ENCODE measurements at regions not wholly inside any gene's neighbourhood (a gene's known extent, or its start where the extent isn't known, plus 50 kb on each side); places are given as distances from the start of the nearest gene placed in this dataset.
"Not testable (repeated sequence)": the region's sequence is repeated elsewhere in the genome, so short reads cannot be mapped to it uniquely, and the experiment has no call there.

DNA sequence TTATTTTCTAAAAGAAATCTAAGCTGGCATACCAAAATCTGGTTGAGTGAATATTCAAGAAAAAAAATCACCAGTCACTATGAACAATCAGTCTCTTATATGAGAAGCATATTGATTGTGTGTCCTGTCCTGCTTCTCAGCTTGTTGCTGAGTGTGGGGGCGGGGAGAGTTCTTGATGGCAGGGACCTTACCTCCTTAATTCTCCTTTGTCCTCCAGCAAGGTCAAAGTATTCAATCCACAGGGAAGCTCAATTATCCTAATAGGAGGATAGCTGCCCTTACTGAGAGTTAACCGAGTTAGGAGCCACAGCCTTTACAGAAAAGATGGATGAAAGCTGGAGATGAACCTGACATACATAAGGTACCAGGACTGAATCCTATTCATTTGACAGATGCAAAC is 154.0 kb downstream of the LY86 start:
- DNase-seq (ENCODE audit: low read depth) = no peak

DNA sequence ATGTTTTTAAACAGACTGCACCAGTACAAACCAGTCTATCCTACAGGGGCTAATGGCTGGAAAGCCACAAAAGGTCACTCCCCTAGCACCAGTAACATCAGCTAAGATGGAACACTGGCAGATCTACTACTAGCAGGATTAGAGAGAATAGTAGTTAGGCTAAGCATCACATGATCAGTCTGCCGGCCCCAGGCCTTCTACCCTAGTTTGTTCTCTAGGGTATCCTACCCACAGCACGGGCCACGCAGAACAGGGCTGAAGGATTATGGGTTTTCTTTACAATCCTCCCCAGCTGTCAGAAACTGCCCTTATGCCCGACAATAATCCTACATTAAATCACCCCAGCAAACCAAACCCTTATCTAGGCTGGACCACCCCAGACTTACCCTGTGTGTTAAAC is 156.0 kb downstream of the LY86 start:
- TF ChIP-seq, protein P1, sequence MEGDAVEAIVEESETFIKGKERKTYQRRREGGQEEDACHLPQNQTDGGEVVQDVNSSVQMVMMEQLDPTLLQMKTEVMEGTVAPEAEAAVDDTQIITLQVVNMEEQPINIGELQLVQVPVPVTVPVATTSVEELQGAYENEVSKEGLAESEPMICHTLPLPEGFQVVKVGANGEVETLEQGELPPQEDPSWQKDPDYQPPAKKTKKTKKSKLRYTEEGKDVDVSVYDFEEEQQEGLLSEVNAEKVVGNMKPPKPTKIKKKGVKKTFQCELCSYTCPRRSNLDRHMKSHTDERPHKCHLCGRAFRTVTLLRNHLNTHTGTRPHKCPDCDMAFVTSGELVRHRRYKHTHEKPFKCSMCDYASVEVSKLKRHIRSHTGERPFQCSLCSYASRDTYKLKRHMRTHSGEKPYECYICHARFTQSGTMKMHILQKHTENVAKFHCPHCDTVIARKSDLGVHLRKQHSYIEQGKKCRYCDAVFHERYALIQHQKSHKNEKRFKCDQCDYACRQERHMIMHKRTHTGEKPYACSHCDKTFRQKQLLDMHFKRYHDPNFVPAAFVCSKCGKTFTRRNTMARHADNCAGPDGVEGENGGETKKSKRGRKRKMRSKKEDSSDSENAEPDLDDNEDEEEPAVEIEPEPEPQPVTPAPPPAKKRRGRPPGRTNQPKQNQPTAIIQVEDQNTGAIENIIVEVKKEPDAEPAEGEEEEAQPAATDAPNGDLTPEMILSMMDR (conservative IDR thresholded peaks at IDR 0.05; ENCODE audit: low read depth, low read length) = no peak
- H3K4me3 ChIP-seq (ENCODE audit: low read length) = no peak overlapping the region
- DNase-seq (ENCODE audit: low read depth) = no peak

More for the DNA sequence above, 154.0 kb downstream of the LY86 start:
- H3K4me3 ChIP-seq (ENCODE audit: low read length) = no peak overlapping the region
- TF ChIP-seq, protein P1 (conservative IDR thresholded peaks at IDR 0.05; ENCODE audit: low read depth, low read length) = no peak

DNA sequence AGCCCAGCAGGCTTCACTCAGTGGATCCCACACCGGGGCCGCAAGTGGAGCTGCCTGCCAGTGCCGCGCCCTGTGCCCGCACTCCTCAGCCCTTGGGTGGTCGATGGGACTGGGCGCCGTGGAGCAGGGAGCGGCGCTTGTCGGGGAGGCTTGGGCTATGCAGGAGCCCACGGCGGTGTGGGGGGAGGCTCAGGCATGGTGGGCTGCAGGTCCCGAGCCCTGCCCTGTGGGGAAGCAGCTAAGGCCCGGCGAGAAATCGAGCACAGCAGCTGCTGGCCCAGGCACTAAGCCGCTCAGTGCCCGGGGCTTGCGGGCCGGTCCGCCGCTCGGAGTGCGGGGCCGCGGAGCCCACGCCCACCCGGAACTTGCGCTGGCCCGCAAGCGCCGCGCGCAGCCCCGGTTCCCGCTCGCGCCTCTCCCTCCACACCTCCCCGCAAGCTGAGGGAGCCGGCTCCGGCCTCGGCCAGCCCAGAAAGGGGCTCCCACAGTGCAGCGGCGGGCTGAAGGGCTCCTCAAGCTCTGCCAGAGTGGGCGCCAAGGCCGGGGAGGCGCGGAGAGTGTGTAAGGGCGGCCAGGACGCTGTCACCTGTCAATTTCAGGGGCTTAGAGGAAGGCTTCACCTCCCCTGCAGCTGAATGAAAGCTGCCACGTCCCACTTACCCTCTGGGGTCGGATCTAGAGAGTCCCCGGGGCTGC is 157.3 kb downstream of the LY86 start:
- not testable (repeated sequence) for DNase-seq (ENCODE audit: low read depth); H3K4me3 ChIP-seq (ENCODE audit: low read length)

DNA sequence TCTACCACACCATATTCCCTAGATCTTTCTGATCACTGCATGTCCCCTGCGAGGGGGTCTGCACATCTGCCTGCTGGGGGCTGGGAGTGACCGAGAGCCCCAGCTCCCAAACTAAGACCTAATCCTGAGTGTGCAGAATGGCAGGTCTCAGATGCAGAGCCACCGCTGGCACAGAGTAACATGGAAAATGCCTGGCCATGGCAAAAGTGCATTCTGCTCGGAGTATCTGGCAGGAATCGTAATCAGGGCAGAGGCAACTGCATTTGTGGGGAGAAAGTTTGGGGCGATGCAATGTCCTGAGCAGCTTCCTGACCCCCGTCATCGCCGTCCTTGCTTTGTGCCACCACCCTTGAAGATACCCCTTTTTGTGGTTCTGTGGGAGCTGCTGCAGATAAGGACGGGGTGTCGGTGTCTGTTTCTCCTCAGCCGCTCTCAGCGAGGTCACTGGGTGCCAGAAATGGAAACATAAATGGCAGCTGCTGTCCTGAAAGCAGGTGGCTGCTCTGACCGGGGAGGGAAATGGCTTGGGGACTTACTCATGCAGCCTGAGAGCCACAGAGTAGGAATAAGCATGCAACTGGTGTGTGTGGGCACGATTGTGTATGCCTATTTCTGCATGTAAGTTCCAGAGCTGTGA is 157.9 kb downstream of the LY86 start:
- TF ChIP-seq, protein P1 (conservative IDR thresholded peaks at IDR 0.05; ENCODE audit: low read depth, low read length) = no peak
- no peak for DNase-seq (ENCODE audit: low read depth)
- no peak overlapping the region for H3K4me3 ChIP-seq (ENCODE audit: low read length)

DNA sequence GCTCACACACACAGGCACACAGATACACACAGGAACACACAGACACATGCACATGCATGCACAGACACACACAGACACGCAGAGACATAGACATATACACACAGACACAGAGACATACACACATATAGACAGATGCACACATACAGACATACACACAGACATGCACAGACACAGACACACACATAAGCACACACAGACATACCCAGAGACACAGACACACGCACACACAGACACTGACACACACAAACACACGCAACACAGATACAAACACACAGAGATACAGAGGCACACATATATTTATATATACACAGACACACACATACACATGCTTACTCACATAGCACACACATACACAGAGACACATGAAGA is 158.4 kb downstream of the LY86 start:
- no peak overlapping the region for H3K4me3 ChIP-seq (ENCODE audit: low read length)
- DNase-seq (ENCODE audit: low read depth) = no peak
- TF ChIP-seq, protein P1 (conservative IDR thresholded peaks at IDR 0.05; ENCODE audit: low read depth, low read length) = no peak

DNA sequence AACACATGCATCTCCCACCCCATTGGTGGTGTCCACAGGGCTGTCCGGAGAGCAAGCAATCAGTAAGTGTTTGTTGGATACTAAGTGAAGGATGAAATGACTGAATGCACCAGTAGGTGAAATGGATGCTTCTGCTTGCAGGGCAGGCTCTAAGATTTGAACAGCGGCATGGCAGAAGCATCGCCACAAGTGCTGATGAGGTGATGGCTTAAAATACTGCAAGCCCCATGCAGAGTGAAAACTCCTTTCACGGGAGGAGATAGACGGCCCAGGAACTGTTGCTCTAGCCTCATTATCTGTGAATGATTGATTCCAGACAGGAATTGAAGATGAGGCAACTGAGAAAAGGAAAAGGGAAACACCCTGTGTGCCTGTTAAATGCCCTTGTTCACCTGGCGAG is 158.9 kb downstream of the LY86 start:
- H3K4me3 ChIP-seq (ENCODE audit: low read length) = no peak overlapping the region
- DNase-seq (ENCODE audit: low read depth) = no peak
- TF ChIP-seq, protein P1 (conservative IDR thresholded peaks at IDR 0.05; ENCODE audit: low read depth, low read length) = no peak

DNA sequence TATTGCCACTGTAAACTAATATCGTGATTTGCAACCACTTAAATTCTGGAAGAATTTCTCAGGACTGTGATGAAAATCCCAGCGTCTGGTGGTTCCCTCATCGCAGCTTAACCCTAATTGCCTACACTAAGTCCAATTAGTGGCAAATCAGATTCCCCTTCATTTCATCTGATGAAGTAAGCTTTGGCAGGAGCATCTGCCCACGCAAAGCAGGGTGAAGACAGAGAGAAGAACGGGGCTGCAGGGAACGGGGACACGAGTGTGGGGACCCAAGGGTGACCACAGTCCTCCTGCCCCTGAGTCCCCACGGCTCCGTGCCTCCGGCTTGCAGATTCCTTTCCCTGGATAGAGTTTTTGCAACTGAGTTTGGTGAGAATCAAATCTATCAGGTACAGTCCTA is 159.5 kb downstream of the LY86 start:
- TF ChIP-seq, protein P1 (conservative IDR thresholded peaks at IDR 0.05; ENCODE audit: low read depth, low read length) = no peak
- DNase-seq (ENCODE audit: low read depth) = no peak
- no peak overlapping the region for H3K4me3 ChIP-seq (ENCODE audit: low read length)
